ENCODE measurements at regions not wholly inside any gene's neighbourhood (a gene's known extent, or its start where the extent isn't known, plus 50 kb on each side); places are given as distances from the start of the nearest gene placed in this dataset.

GRCh38 chr4:37737466-37737865 lies 51.3 kb upstream of the RELL1 start:
- DNase-seq = no peak

Measured in muscle of arm (tissue), 1 donor.